HUES6 (cell line): ENCODE measurements at regions not wholly inside any gene's neighbourhood (a gene's known extent, or its start where the extent isn't known, plus 50 kb on each side); places are given as distances from the start of the nearest gene placed in this dataset.

Experiments
- H3K27ac ChIP-seq: 2 replicates; pipeline ENCODE4 v1.7.0; 2013; ENCODE audit warnings: low read depth, mild to moderate bottlenecking, low read length, inconsistent platforms
- H3K27me3 ChIP-seq: 2 replicates; pipeline ENCODE4 v1.6.1; 2013; ENCODE audit warnings: low read length; ENCODE audit not compliant: control insufficient read depth, insufficient read depth
- H3K36me3 ChIP-seq: 2 replicates; pipeline ENCODE4 v1.6.1; 2013; ENCODE audit warnings: low read length; ENCODE audit not compliant: control insufficient read depth, insufficient read depth
- H3K4me1 ChIP-seq: 2 replicates; pipeline ENCODE4 v1.6.1; 2013; ENCODE audit warnings: low read length; ENCODE audit not compliant: control insufficient read depth, insufficient read depth
- H3K4me3 ChIP-seq: 2 replicates; pipeline ENCODE4 v1.5.1; 2013; ENCODE audit warnings: low read depth, low read length
- H3K9ac ChIP-seq: one replicate; pipeline ENCODE4 v1.6.1; 2013; ENCODE audit warnings: mild to moderate bottlenecking, low read length
- H3K9me3 ChIP-seq: 2 replicates; pipeline ENCODE4 v1.6.1; 2013; ENCODE audit warnings: low read depth, low read length; ENCODE audit not compliant: control insufficient read depth, insufficient read depth

- Histone ChIP-seq H3K36me3 (no peaks in the 10 kb centered on the region), H3K9me3 (peaks cover 9% of the 10 kb centered on the region; the same call in 1 of the 2 replicates), H3K4me1 (no peaks in the 10 kb centered on the region; the same call in 1 of the 2 replicates), H3K27me3 (no peaks in the 10 kb centered on the region), H3K4me3 (no peak overlapping the region), H3K9ac (no peak overlapping the region), H3K27ac (no peak overlapping the region)
Observed at GRCh38 chr4:187782286-187782824, 213.2 kb upstream of the ZFP42 start.

GRCh38 chr4:187786190-187786589 is 209.4 kb upstream of the ZFP42 start:
- Histone ChIP-seq H3K4me1 (no peaks in the 10 kb centered on the region), H3K36me3 (no peaks in the 10 kb centered on the region), H3K27me3 (no peaks in the 10 kb centered on the region), H3K27ac (no peak overlapping the region), H3K9me3 (peaks cover 2% of the 10 kb centered on the region; the same call in 1 of the 2 replicates), H3K4me3 (no peak overlapping the region), H3K9ac (no peak overlapping the region)

- Histone ChIP-seq H3K27me3 (no peaks in the 10 kb centered on the region), H3K9ac (no peak overlapping the region), H3K4me3 (no peak overlapping the region)
Observed at GRCh38 chr4:187789078-187789477, 206.5 kb upstream of the ZFP42 start.

GRCh38 chr4:187795737-187796136 is 199.8 kb upstream of the ZFP42 start:
- Histone ChIP-seq H3K27ac (no peak overlapping the region), H3K36me3 (no peaks in the 10 kb centered on the region), H3K27me3 (no peaks in the 10 kb centered on the region), H3K4me3 (no peak overlapping the region), H3K9me3 (0 out of 2 replicates have a peak, but pooled peaks cover 2% of the 10 kb centered on the region), H3K4me1 (peaks cover 6% of the 10 kb centered on the region; the same call in 1 of the 2 replicates), H3K9ac (no peak overlapping the region)

More at GRCh38 chr4:187789078-187789477, 206.5 kb upstream of the ZFP42 start:
- H3K4me1 ChIP-seq: no peaks in the 10 kb centered on the region
- no peak overlapping the region for H3K27ac ChIP-seq
- no peaks in the 10 kb centered on the region for H3K36me3 ChIP-seq
- peaks cover 2% of the 10 kb centered on the region; the same call in 1 of the 2 replicates for H3K9me3 ChIP-seq

- no peak overlapping the region for H3K27ac ChIP-seq
- no peak overlapping the region for H3K9ac ChIP-seq
- no peaks in the 10 kb centered on the region for H3K27me3 ChIP-seq
- no peak overlapping the region for H3K4me3 ChIP-seq
- no peaks in the 10 kb centered on the region for H3K36me3 ChIP-seq
- H3K4me1 ChIP-seq: peaks cover 6% of the 10 kb centered on the region; the same call in 1 of the 2 replicates
- H3K9me3 ChIP-seq: 0 out of 2 replicates have a peak, but pooled peaks cover 2% of the 10 kb centered on the region
Observed at GRCh38 chr4:187798385-187798784, 197.2 kb upstream of the ZFP42 start.

GRCh38 chr4:187799735-187800134 is 195.8 kb upstream of the ZFP42 start:
- peaks cover 6% of the 10 kb centered on the region; the same call in 1 of the 2 replicates for H3K4me1 ChIP-seq
- H3K27ac ChIP-seq: no peak overlapping the region
- no peak overlapping the region for H3K9ac ChIP-seq
- H3K4me3 ChIP-seq: no peak overlapping the region
- H3K36me3 ChIP-seq: no peaks in the 10 kb centered on the region
- H3K9me3 ChIP-seq: 0 out of 2 replicates have a peak, but pooled peaks cover 2% of the 10 kb centered on the region
- no peaks in the 10 kb centered on the region for H3K27me3 ChIP-seq

GRCh38 chr4:187811591-187811990 is 184.0 kb upstream of the ZFP42 start:
- H3K27ac ChIP-seq: no peak overlapping the region
- H3K27me3 ChIP-seq: no peaks in the 10 kb centered on the region
- no peak overlapping the region for H3K9ac ChIP-seq
- H3K4me1 ChIP-seq: no peaks in the 10 kb centered on the region
- no peaks in the 10 kb centered on the region for H3K9me3 ChIP-seq
- H3K36me3 ChIP-seq: no peaks in the 10 kb centered on the region
- no peak overlapping the region for H3K4me3 ChIP-seq

GRCh38 chr4:187814737-187815465 is 180.7 kb upstream of the ZFP42 start:
- no peaks in the 10 kb centered on the region for H3K4me1 ChIP-seq
- no peak overlapping the region for H3K4me3 ChIP-seq
- no peaks in the 10 kb centered on the region for H3K36me3 ChIP-seq
- no peak overlapping the region for H3K27ac ChIP-seq
- H3K27me3 ChIP-seq: no peaks in the 10 kb centered on the region
- no peak overlapping the region for H3K9ac ChIP-seq
- no peaks in the 10 kb centered on the region for H3K9me3 ChIP-seq

- Histone ChIP-seq H3K9ac (no peak overlapping the region), H3K27ac (no peak overlapping the region), H3K9me3 (no peaks in the 10 kb centered on the region), H3K4me1 (no peaks in the 10 kb centered on the region), H3K27me3 (no peaks in the 10 kb centered on the region), H3K4me3 (no peak overlapping the region), H3K36me3 (no peaks in the 10 kb centered on the region)
Observed at GRCh38 chr4:187826725-187827124, 168.8 kb upstream of the ZFP42 start.

- H3K27me3 ChIP-seq: no peaks in the 10 kb centered on the region
Observed at GRCh38 chr4:187827631-187828030, 167.9 kb upstream of the ZFP42 start.

GRCh38 chr4:187839765-187840164 is 155.8 kb upstream of the ZFP42 start:
- Histone ChIP-seq H3K4me3 (no peak overlapping the region), H3K27ac (no peak overlapping the region), H3K4me1 (no peaks in the 10 kb centered on the region), H3K36me3 (no peaks in the 10 kb centered on the region), H3K9me3 (no peaks in the 10 kb centered on the region), H3K9ac (no peak overlapping the region), H3K27me3 (no peaks in the 10 kb centered on the region)

More at GRCh38 chr4:187827631-187828030, 167.9 kb upstream of the ZFP42 start:
- Histone ChIP-seq H3K9me3 (no peaks in the 10 kb centered on the region), H3K27ac (no peak overlapping the region), H3K4me3 (no peak overlapping the region), H3K36me3 (no peaks in the 10 kb centered on the region), H3K9ac (no peak overlapping the region), H3K4me1 (no peaks in the 10 kb centered on the region)
